GM21529 (cell line): ENCODE measurements at regions not wholly inside any gene's neighbourhood (a gene's known extent, or its start where the extent isn't known, plus 50 kb on each side); places are given as distances from the start of the nearest gene placed in this dataset.

Source experiments
- ATAC-seq: cut with Tn5 transposase; IDR thresholded peaks from one replicate; pipeline ENCODE4 v1.9.1; 2021; ENCODE audit not compliant: unreplicated experiment

GRCh38 chr5:40010436-40010835, 585.7 kb upstream of the DAB2 start:
- no peak for ATAC-seq

- ATAC-seq = no peak
Observed at GRCh38 chr5:40006260-40006659, 581.5 kb upstream of the DAB2 start.

- ATAC-seq = no peak
Observed at GRCh38 chr5:40001796-40002195, 577.0 kb upstream of the DAB2 start.

GRCh38 chr5:39998518-39998917, 573.7 kb upstream of the DAB2 start:
- ATAC-seq = no peak

- ATAC-seq = no peak
Observed at GRCh38 chr5:39995990-39996389, 571.2 kb upstream of the DAB2 start.

- ATAC-seq = no peak
Observed at GRCh38 chr5:39992617-39993202, 567.9 kb upstream of the DAB2 start.

GRCh38 chr5:39986614-39987013, 561.8 kb upstream of the DAB2 start:
- ATAC-seq = no peak

- no peak for ATAC-seq
Observed at GRCh38 chr5:39980056-39980455, 555.3 kb upstream of the DAB2 start.

GRCh38 chr5:39977066-39977655, 552.4 kb upstream of the DAB2 start:
- no peak for ATAC-seq

- no peak for ATAC-seq
Observed at GRCh38 chr5:39970117-39970798, 545.5 kb upstream of the DAB2 start.

- ATAC-seq = no peak
Observed at GRCh38 chr5:39968381-39968780, 543.6 kb upstream of the DAB2 start.

GRCh38 chr5:39955156-39955555, 530.4 kb upstream of the DAB2 start:
- ATAC-seq = no peak

GRCh38 chr5:39951070-39951469, 526.3 kb upstream of the DAB2 start:
- ATAC-seq = no peak

- peak; percentile 88 for ATAC-seq
Observed at GRCh38 chr5:39948867-39949468, 524.2 kb upstream of the DAB2 start.

- no peak for ATAC-seq
Observed at GRCh38 chr5:39948341-39948740, 523.6 kb upstream of the DAB2 start.

GRCh38 chr5:39947657-39948056, 522.9 kb upstream of the DAB2 start:
- ATAC-seq = no peak

- no peak for ATAC-seq
Observed at GRCh38 chr5:39946356-39947045, 521.7 kb upstream of the DAB2 start.

GRCh38 chr5:39945870-39946269, 521.1 kb upstream of the DAB2 start:
- no peak for ATAC-seq

- ATAC-seq = no peak
Observed at GRCh38 chr5:39943811-39944210, 519.0 kb upstream of the DAB2 start.

GRCh38 chr5:39942606-39943005, 517.8 kb upstream of the DAB2 start:
- ATAC-seq = no peak

GRCh38 chr5:39941416-39941815, 516.6 kb upstream of the DAB2 start:
- no peak for ATAC-seq

GRCh38 chr5:39934830-39935229, 510.1 kb upstream of the DAB2 start:
- ATAC-seq = no peak
